Panc1 (cell line): ENCODE measurements at regions not wholly inside any gene's neighbourhood (a gene's known extent, or its start where the extent isn't known, plus 50 kb on each side); places are given as distances from the start of the nearest gene placed in this dataset.

Experiments used
- ATAC-seq: fragments of 200-7000 bp; cut with Tn5 transposase; 2 replicates; pipeline ENCODE4 v1.9.1; 2020; ENCODE audit warnings: mild to moderate bottlenecking, moderate library complexity
- BruUV-seq: library from RNA; stranded (reverse); fragments of 400-500 nt; replicated peaks from 2 replicates; lab custom pipeline; 2021; lab: Mats Ljungman, UMichigan
- CTCF ChIA-PET: fragments of 300-600 bp; sonication (Branson Sonifier 250); formaldehyde crosslinking; loops from one replicate; lab custom pipeline; 2022; ENCODE audit warnings: antibody characterized with exemption; lab: Charles Lee
- POLR2A ChIA-PET: fragments of 300-600 bp; sonication (Branson Sonifier 250); formaldehyde crosslinking; loops from one replicate; lab custom pipeline; 2022; ENCODE audit warnings: antibody characterized with exemption; lab: Charles Lee
- DNase-seq: peaks from one replicate; pipeline ENCODE4 v3.0.0-alpha.2; 2010; ENCODE audit warnings: low read depth, low spot score
- H3K27ac ChIP-seq: 2 replicates; pipeline ENCODE4 v1.5.1; 2011; ENCODE audit warnings: mild to moderate bottlenecking, low read length, inconsistent platforms
- H3K27me3 ChIP-seq: fragments of 200-500 bp; sonication (Bioruptor generic); 2 replicates; pipeline ENCODE4 v1.6.0; 2014; ENCODE audit warnings: low read length, inconsistent platforms; ENCODE audit not compliant: control insufficient read depth, insufficient read depth
- H3K36me3 ChIP-seq: fragments of 200-500 bp; sonication (Bioruptor generic); 2 replicates; pipeline ENCODE4 v1.5.1; 2014; ENCODE audit warnings: inconsistent platforms, mild to moderate bottlenecking, low read length, moderate library complexity; ENCODE audit not compliant: control insufficient read depth, insufficient read depth
- H3K4me1 ChIP-seq: 2 replicates; pipeline ENCODE4 v1.5.1; 2011; ENCODE audit warnings: inconsistent platforms, mild to moderate bottlenecking, low read length, moderate library complexity; ENCODE audit not compliant: control insufficient read depth, insufficient read depth
- H3K4me3 ChIP-seq, 2 experiments: 2 replicates each; pipeline ENCODE4 v1.5.1; 2011 to 2012; ENCODE audit warnings: low read depth in 2 of 2, low read length in 2 of 2, mild to moderate bottlenecking in 2 of 2, inconsistent platforms in 1 of 2, moderate library complexity in 1 of 2
- H3K9me3 ChIP-seq: fragments of 200-500 bp; sonication (Bioruptor generic); 2 replicates; pipeline ENCODE4 v1.5.1; 2014; ENCODE audit warnings: low read depth, mild to moderate bottlenecking, inconsistent platforms, low read length, moderate library complexity; ENCODE audit not compliant: control insufficient read depth, insufficient read depth
- POLR2AphosphoS5 ChIP-seq: IDR thresholded peaks from 2 replicates; pipeline ENCODE4 v1.6.1; 2012; ENCODE audit warnings: mild to moderate bottlenecking, low read depth, low read length, moderate library complexity
- SIN3A ChIP-seq: IDR thresholded peaks from 2 replicates; pipeline ENCODE4 v1.6.1; 2012; ENCODE audit warnings: low read depth, mild to moderate bottlenecking, low read length, moderate library complexity, borderline replicate concordance; ENCODE audit not compliant: insufficient read depth
- TCF7L2 ChIP-seq: IDR thresholded peaks from 2 replicates; pipeline ENCODE4 v1.6.1; 2011; ENCODE audit warnings: mild to moderate bottlenecking, low read depth, low read length, inconsistent platforms
- in situ Hi-C: cut with HindIII; loops from 2 replicates; pipeline ENCODE4 v1.10.0; 2016; ENCODE audit warnings: low sequenced_read_pairs, low pct_unique_long_range_greater_than_20kb
- intact Hi-C: fragments of 100-400 bp; cut with micrococcal nuclease; formaldehyde crosslinking; loops from one replicate; pipeline ENCODE4 v1.10.0; 2022; ENCODE audit not compliant: unreplicated experiment
- TF ChIP-seq, protein P1 (sequence below), 2 experiments: IDR thresholded peaks; 2 replicates each; pipeline ENCODE4 v1.6.1; 2011 to 2012; ENCODE audit warnings: low read depth in 2 of 2, control low read depth in 1 of 2, low read length in 1 of 2, mild to moderate bottlenecking in 1 of 2, moderate library complexity in 1 of 2; ENCODE audit not compliant: insufficient read depth in 1 of 2
- TF ChIP-seq, protein P2 (sequence below): fragments of 450-650 bp; IDR thresholded peaks from 2 replicates; pipeline ENCODE4 v1.5.1; 2017; ENCODE audit warnings: mild to moderate bottlenecking

DNA sequence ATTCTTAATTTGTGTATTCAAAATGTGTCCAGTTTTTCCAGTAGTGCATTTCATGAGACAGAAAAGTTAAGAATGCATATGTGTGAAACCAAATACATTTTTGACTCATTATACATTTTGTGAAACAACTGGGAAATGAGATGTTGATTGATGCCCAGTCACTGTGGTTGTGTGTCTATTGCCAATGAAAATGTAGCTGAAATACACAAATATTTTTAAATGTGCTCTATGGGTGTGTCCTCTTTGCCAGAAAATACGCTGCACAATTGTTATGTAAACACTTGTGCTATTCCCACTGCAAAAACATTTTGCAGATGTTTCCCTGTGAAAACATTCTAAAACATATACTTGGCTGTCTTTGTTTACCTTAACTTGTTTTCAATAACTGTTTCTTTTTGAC is 395.2 kb downstream of the TFEC start:
- ChIA-PET POLR2A (interaction anchor here (0.6 kb wide), 1 partner anchor 287 kb away, joined by 14 read pairs; no protein-coding TSS in a partner anchor), CTCF (interaction anchor here (0.7 kb wide), 1 partner anchor 482 kb away, joined by 4 read pairs; no protein-coding TSS in a partner anchor)
- no peaks in the 10 kb centered on the region; the same call in 1 of the 2 replicates for H3K36me3 ChIP-seq
- H3K27me3 ChIP-seq = no peaks in the 10 kb centered on the region
- in situ Hi-C loops = no loop called here
- no peaks in the 10 kb centered on the region for H3K9me3 ChIP-seq
- intact Hi-C loops = no loop called here
- no peak for ATAC-seq
- no TSS peak for BruUV-seq
- no peak overlapping the region for H3K27ac ChIP-seq
- no peak for DNase-seq
- H3K4me3 ChIP-seq = no peak overlapping the region
- TF ChIP-seq, protein P1, sequence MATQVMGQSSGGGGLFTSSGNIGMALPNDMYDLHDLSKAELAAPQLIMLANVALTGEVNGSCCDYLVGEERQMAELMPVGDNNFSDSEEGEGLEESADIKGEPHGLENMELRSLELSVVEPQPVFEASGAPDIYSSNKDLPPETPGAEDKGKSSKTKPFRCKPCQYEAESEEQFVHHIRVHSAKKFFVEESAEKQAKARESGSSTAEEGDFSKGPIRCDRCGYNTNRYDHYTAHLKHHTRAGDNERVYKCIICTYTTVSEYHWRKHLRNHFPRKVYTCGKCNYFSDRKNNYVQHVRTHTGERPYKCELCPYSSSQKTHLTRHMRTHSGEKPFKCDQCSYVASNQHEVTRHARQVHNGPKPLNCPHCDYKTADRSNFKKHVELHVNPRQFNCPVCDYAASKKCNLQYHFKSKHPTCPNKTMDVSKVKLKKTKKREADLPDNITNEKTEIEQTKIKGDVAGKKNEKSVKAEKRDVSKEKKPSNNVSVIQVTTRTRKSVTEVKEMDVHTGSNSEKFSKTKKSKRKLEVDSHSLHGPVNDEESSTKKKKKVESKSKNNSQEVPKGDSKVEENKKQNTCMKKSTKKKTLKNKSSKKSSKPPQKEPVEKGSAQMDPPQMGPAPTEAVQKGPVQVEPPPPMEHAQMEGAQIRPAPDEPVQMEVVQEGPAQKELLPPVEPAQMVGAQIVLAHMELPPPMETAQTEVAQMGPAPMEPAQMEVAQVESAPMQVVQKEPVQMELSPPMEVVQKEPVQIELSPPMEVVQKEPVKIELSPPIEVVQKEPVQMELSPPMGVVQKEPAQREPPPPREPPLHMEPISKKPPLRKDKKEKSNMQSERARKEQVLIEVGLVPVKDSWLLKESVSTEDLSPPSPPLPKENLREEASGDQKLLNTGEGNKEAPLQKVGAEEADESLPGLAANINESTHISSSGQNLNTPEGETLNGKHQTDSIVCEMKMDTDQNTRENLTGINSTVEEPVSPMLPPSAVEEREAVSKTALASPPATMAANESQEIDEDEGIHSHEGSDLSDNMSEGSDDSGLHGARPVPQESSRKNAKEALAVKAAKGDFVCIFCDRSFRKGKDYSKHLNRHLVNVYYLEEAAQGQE (IDR thresholded peaks at IDR 0.05; ENCODE audit: insufficient read depth in 1 of 2, low read depth in 2 of 2, low read length in 1 of 2) = no peak
- no peak for TF ChIP-seq TCF7L2
- no peak for TF ChIP-seq SIN3A
- TF ChIP-seq POLR2AphosphoS5 = no peak
- TF ChIP-seq, protein P2, sequence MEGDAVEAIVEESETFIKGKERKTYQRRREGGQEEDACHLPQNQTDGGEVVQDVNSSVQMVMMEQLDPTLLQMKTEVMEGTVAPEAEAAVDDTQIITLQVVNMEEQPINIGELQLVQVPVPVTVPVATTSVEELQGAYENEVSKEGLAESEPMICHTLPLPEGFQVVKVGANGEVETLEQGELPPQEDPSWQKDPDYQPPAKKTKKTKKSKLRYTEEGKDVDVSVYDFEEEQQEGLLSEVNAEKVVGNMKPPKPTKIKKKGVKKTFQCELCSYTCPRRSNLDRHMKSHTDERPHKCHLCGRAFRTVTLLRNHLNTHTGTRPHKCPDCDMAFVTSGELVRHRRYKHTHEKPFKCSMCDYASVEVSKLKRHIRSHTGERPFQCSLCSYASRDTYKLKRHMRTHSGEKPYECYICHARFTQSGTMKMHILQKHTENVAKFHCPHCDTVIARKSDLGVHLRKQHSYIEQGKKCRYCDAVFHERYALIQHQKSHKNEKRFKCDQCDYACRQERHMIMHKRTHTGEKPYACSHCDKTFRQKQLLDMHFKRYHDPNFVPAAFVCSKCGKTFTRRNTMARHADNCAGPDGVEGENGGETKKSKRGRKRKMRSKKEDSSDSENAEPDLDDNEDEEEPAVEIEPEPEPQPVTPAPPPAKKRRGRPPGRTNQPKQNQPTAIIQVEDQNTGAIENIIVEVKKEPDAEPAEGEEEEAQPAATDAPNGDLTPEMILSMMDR = no peak
- no peaks in the 10 kb centered on the region for H3K4me1 ChIP-seq

DNA sequence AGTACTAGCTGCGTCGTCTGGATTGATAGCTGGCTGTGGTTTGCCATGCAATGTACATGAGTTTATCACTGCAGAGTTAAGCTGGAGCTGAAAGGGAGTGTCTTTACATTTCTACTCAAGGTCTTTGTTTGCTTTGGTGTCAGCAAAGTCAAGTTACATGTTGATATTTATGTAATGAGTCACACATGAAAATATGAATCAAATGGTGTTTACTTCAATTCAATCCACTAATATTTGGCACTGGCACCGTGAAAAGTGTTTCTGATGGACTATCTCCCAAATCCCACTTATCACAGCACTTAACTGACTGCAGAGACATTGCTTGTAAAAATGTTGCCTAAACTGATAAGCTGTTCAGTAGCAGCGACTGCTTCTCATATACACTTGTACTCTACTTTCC is 395.9 kb downstream of the TFEC start:
- ATAC-seq (peak; percentile 60; the same call in 1 of the 2 replicates), DNase-seq (peak; percentile 8)
- POLR2A ChIA-PET = no interaction called here
- CTCF ChIA-PET = no interaction called here
- H3K27ac ChIP-seq = no peak overlapping the region
- no peaks in the 10 kb centered on the region for H3K9me3 ChIP-seq
- H3K36me3 ChIP-seq = no peaks in the 10 kb centered on the region; the same call in 1 of the 2 replicates
- intact Hi-C loops (no loop called here), in situ Hi-C loops (no loop called here)
- H3K4me1 ChIP-seq = no peaks in the 10 kb centered on the region
- H3K4me3 ChIP-seq = no peak overlapping the region
- H3K27me3 ChIP-seq = no peaks in the 10 kb centered on the region
- TF ChIP-seq, protein P1 (IDR thresholded peaks at IDR 0.05; ENCODE audit: insufficient read depth in 1 of 2, low read depth in 2 of 2, low read length in 1 of 2) = no peak
- TF ChIP-seq, protein P2 = no peak
- no peak for TF ChIP-seq POLR2AphosphoS5
- TF ChIP-seq TCF7L2 = no peak
- no peak for TF ChIP-seq SIN3A
- no TSS peak for BruUV-seq
